ENCODE measurements at regions not wholly inside any gene's neighbourhood (a gene's known extent, or its start where the extent isn't known, plus 50 kb on each side); places are given as distances from the start of the nearest gene placed in this dataset.
A peak's percentile ranks its signal among the peaks of the same experiment; 100 is the strongest.

DNA sequence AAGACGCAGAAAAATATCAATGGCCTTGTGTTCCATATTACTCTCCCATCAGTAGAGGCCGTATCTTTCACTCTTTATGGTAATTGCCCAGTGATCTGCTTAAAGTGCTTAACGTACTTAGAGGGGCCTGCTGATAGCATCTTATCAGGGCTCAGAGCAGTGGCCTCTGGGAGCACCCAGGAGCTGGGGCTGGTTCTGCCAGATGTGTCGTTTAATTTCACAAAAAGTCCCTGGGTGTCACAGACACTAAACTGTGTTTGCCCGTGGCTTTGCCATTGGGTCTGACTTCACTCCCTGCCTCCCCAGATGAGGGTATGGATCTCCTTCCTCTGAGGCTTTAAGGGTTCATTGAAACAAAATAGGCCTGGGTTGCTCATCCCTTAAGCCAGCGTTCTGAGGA, 435.3 kb downstream of the GATA3 start:
- POLR2A ChIA-PET = interaction anchor here (0.7 kb wide), 1 partner anchor 13 kb away, joined by 4 read pairs; no protein-coding TSS in a partner anchor
- ATAC-seq (no peak), DNase-seq (no peak)
- no peaks in the 10 kb centered on the region for H3K9me3 Mint-ChIP-seq
- no peak overlapping the region for H3K4me3 Mint-ChIP-seq
- H3K4me1 Mint-ChIP-seq (ENCODE audit: low read depth) = no peaks in the 10 kb centered on the region
- intact Hi-C loops (cut with micrococcal nuclease) = no loop called here
- no peaks in the 10 kb centered on the region for H3K36me3 Mint-ChIP-seq (ENCODE audit: low read depth)
- H3K27me3 Mint-ChIP-seq = no peaks in the 10 kb centered on the region
- CTCF ChIA-PET = no interaction called here
- no peak overlapping the region for H3K27ac Mint-ChIP-seq
- TF ChIP-seq, protein P1, sequence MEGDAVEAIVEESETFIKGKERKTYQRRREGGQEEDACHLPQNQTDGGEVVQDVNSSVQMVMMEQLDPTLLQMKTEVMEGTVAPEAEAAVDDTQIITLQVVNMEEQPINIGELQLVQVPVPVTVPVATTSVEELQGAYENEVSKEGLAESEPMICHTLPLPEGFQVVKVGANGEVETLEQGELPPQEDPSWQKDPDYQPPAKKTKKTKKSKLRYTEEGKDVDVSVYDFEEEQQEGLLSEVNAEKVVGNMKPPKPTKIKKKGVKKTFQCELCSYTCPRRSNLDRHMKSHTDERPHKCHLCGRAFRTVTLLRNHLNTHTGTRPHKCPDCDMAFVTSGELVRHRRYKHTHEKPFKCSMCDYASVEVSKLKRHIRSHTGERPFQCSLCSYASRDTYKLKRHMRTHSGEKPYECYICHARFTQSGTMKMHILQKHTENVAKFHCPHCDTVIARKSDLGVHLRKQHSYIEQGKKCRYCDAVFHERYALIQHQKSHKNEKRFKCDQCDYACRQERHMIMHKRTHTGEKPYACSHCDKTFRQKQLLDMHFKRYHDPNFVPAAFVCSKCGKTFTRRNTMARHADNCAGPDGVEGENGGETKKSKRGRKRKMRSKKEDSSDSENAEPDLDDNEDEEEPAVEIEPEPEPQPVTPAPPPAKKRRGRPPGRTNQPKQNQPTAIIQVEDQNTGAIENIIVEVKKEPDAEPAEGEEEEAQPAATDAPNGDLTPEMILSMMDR (IDR thresholded peaks at IDR 0.05) = no peak

DNA sequence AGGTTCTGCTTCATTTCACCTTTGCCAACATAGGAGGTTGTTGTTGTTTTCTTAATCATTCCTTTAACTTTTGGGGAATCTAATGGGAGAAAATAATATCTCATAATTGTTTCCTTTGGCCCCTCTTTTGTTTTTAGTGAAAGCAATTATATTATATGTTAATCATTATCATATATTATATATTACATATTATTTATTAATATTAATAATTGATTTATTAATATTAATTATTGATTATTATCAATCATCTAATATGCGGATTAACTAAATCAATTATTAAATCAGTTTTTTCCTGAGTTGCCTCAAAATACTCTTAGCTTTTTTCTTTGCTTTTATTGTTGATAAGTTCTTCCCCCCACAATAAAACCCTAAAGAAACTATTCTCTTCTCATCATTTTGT, 443.8 kb downstream of the GATA3 start:
- Mint-ChIP-seq H3K4me3 (no peak overlapping the region), H3K4me1 (ENCODE audit: low read depth) (peaks cover 10% of the 10 kb centered on the region), H3K27me3 (peaks cover 2% of the 10 kb centered on the region), H3K9me3 (peaks cover 2% of the 10 kb centered on the region), H3K36me3 (ENCODE audit: low read depth) (no peaks in the 10 kb centered on the region), H3K27ac (no peak overlapping the region)
- CTCF ChIA-PET = no interaction called here
- ATAC-seq (no peak), DNase-seq (no peak)
- POLR2A ChIA-PET = no interaction called here
- TF ChIP-seq, protein P1 (IDR thresholded peaks at IDR 0.05) = no peak
- intact Hi-C loops (cut with micrococcal nuclease) = no loop called here

DNA sequence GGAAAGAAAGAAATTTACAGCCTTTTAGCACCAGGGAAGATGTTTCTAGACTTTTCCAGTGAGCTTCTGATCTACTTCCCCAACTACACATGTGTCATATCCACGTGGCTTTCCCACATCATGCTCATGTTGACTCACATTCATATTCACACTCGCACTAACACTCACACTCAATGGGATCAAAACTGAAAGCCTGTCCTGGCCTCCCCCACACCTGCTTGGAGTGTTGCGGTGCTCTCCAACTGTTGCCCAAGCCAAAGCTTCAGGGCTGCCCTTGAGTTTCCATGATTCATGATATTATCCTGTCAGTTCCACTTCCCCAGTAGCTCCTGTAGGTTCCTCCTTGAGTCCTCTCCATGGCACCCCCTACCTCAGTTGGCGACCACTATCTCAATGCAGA, 444.4 kb downstream of the GATA3 start:
- TF ChIP-seq, protein P1 (IDR thresholded peaks at IDR 0.05) = no peak
- intact Hi-C loops (cut with micrococcal nuclease) = no loop called here
- DNase-seq = peak; percentile 4
- Mint-ChIP-seq H3K27ac (no peak overlapping the region), H3K4me3 (no peak overlapping the region), H3K27me3 (peaks cover 2% of the 10 kb centered on the region), H3K4me1 (ENCODE audit: low read depth) (peaks cover 10% of the 10 kb centered on the region), H3K36me3 (ENCODE audit: low read depth) (no peaks in the 10 kb centered on the region), H3K9me3 (peaks cover 2% of the 10 kb centered on the region)
- ChIA-PET CTCF (no interaction called here), POLR2A (no interaction called here)
- no peak for ATAC-seq

DNA sequence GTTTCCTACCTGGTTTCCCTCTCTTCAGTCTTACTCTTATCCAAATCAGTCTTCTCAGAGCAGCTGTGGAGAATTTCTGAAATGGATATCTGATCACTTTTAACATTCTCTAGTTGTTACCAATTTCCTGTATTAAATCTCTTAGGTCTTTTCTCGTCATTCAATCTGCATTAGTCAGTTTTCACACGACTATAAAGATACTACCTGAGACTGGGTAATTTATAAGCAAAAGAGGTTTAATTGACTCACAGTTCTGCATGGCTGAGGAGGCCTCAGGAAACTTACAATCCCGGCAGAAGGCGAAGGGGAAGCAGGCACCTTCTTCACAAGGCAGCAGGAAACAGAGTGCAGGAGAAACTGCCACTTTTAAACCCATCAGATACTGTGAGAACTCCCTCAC, 444.8 kb downstream of the GATA3 start:
- Mint-ChIP-seq H3K36me3 (ENCODE audit: low read depth) (no peaks in the 10 kb centered on the region), H3K27ac (no peak overlapping the region), H3K9me3 (peaks cover 2% of the 10 kb centered on the region), H3K4me3 (no peak overlapping the region), H3K4me1 (ENCODE audit: low read depth) (peaks cover 10% of the 10 kb centered on the region), H3K27me3 (peaks cover 2% of the 10 kb centered on the region)
- TF ChIP-seq, protein P1 (IDR thresholded peaks at IDR 0.05) = no peak
- CTCF ChIA-PET = no interaction called here
- intact Hi-C loops (cut with micrococcal nuclease) = no loop called here
- DNase-seq (no peak), ATAC-seq (no peak)
- POLR2A ChIA-PET = no interaction called here

DNA sequence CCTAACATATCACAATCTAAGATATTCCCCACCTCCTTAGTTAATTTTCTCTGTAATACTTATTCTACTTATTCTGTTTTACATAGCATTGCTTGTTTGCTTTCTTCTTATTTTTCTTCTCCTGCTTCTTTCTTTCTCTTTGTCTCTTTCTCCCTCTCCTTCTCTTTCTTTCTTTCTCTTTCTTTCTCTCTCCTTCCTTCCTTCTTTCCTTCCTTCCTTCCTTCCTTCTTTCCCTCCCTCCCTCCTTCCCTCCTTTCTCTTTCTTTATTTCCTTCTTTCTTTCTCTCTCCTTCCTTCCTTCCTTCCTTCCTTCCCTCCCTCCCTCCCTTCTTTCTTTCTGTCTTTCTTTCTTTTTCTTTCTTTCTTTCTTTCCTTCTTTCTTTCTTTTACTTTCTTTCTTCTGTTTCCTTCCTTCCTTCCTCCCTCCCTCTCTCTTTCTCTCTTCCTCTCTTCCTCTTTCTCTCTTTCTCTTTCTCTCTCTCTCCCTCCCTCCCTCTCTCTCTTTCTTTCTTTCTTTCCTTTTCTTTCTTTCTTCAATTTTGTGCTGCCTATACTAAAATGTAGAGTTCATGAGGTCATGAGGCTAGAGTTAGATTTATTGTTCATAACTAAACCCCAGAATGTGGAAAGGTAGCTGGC, 445.4 kb downstream of the GATA3 start:
- Mint-ChIP-seq H3K27ac (no peak overlapping the region), H3K36me3 (ENCODE audit: low read depth) (no peaks in the 10 kb centered on the region), H3K4me3 (no peak overlapping the region), H3K9me3 (peaks cover 2% of the 10 kb centered on the region), H3K27me3 (peaks cover 5% of the 10 kb centered on the region), H3K4me1 (ENCODE audit: low read depth) (peaks cover 10% of the 10 kb centered on the region)
- ChIA-PET POLR2A (no interaction called here), CTCF (no interaction called here)
- intact Hi-C loops (cut with micrococcal nuclease) = no loop called here
- TF ChIP-seq, protein P1 (IDR thresholded peaks at IDR 0.05) = no peak
- DNase-seq (no peak), ATAC-seq (no peak)

Data from activated CD8-positive, alpha-beta T cell treated with anti-CD3 and anti-CD28 coated beads for 36 hours (primary cell).